WTC11 (cell line): ENCODE measurements at regions not wholly inside any gene's neighbourhood (a gene's known extent, or its start where the extent isn't known, plus 50 kb on each side); places are given as distances from the start of the nearest gene placed in this dataset.

Source experiments
- ATAC-seq: fragments of 200-7000 bp; cut with Tn5 transposase; 2 replicates; pipeline ENCODE4 v1.10.0; 2021; ENCODE audit warnings: mild to moderate bottlenecking, moderate library complexity
- CTCF ChIA-PET: fragments of 300-600 bp; sonication (Branson Sonifier 250); formaldehyde crosslinking; loops from one replicate; lab custom pipeline; 2021; ENCODE audit warnings: antibody characterized with exemption; lab: Charles Lee
- POLR2A ChIA-PET: fragments of 350-600 bp; sonication (Branson Sonifier 250); formaldehyde crosslinking; loops from one replicate; lab custom pipeline; 2021; ENCODE audit warnings: antibody characterized with exemption; lab: Charles Lee
- DNase-seq: peaks from one replicate; pipeline ENCODE4 v3.0.0; 2021; ENCODE audit warnings: low spot score
- H3K27ac Mint-ChIP-seq: 2 replicates; pipeline ENCODE4 v1.8.0; 2021; ENCODE audit warnings: mixed read lengths
- H3K27me3 Mint-ChIP-seq: 2 replicates; pipeline ENCODE4 v1.8.0; 2021; ENCODE audit warnings: low read depth, mild to moderate bottlenecking, moderate library complexity, mixed read lengths
- H3K36me3 Mint-ChIP-seq: 2 replicates; pipeline ENCODE4 v1.8.0; 2021; ENCODE audit warnings: mixed read lengths
- H3K4me1 Mint-ChIP-seq: 2 replicates; pipeline ENCODE4 v1.8.0; 2022; ENCODE audit warnings: mixed read lengths
- H3K4me3 Mint-ChIP-seq: 2 replicates; pipeline ENCODE4 v1.8.0; 2021; ENCODE audit warnings: mild to moderate bottlenecking, moderate library complexity, mixed read lengths
- H3K9me3 Mint-ChIP-seq: 2 replicates; pipeline ENCODE4 v1.8.0; 2021; ENCODE audit warnings: mixed read lengths
- ELF4 ChIP-seq: sonication (generic); formaldehyde crosslinking; IDR thresholded peaks from 2 replicates; pipeline ENCODE4 v1.8.1; 2022; ENCODE audit warnings: low read depth, mild to moderate bottlenecking, moderate library complexity, missing genetic modification reagents
- FOXK1 ChIP-seq: sonication (generic); formaldehyde crosslinking; IDR thresholded peaks from 2 replicates; pipeline ENCODE4 v1.8.0; 2022; ENCODE audit warnings: mild to moderate bottlenecking, moderate library complexity, missing genetic modification reagents
- GRHL2 ChIP-seq: fragments of 250-450 bp; sonication (Bioruptor Pico); IDR thresholded peaks from 2 replicates; pipeline ENCODE4 v1.8.0; 2022; ENCODE audit warnings: mild to moderate bottlenecking, moderate library complexity; ENCODE audit not compliant: insufficient replicate concordance, severe bottlenecking
- HMGA2 ChIP-seq: fragments of 250-450 bp; sonication (Bioruptor Pico); IDR thresholded peaks from 2 replicates; pipeline ENCODE4 v1.4.0; 2021; ENCODE audit warnings: mild to moderate bottlenecking, moderate library complexity
- NFATC4 ChIP-seq: fragments of 250-450 bp; sonication (Bioruptor Pico); IDR thresholded peaks from 2 replicates; pipeline ENCODE4 v1.9.0; 2021; ENCODE audit warnings: mild to moderate bottlenecking
- NFE2L1 ChIP-seq: sonication (generic); formaldehyde crosslinking; IDR thresholded peaks from 2 replicates; pipeline ENCODE4 v1.8.1; 2023; ENCODE audit warnings: missing genetic modification reagents
- NR2C2 ChIP-seq: sonication (generic); formaldehyde crosslinking; IDR thresholded peaks from 2 replicates; pipeline ENCODE4 v1.8.0; 2022; ENCODE audit warnings: mild to moderate bottlenecking, missing genetic modification reagents
- TCF7 ChIP-seq: sonication (generic); formaldehyde crosslinking; IDR thresholded peaks from 2 replicates; pipeline ENCODE4 v1.8.0; 2022; ENCODE audit warnings: mild to moderate bottlenecking, low read depth, missing genetic modification reagents, moderate library complexity
- TEAD1 ChIP-seq: sonication (generic); formaldehyde crosslinking; IDR thresholded peaks from 2 replicates; pipeline ENCODE4 v1.8.0; 2022; ENCODE audit warnings: mild to moderate bottlenecking, missing genetic modification reagents
- ZBTB21 ChIP-seq: sonication (generic); formaldehyde crosslinking; IDR thresholded peaks from 2 replicates; pipeline ENCODE4 v1.8.1; 2023; ENCODE audit warnings: mild to moderate bottlenecking, missing genetic modification reagents, borderline replicate concordance
- ZNF219 ChIP-seq: sonication (generic); formaldehyde crosslinking; IDR thresholded peaks from 2 replicates; pipeline ENCODE4 v1.8.0; 2023; ENCODE audit warnings: missing genetic modification reagents, mild to moderate bottlenecking, borderline replicate concordance
- TF ChIP-seq, protein P1 (sequence below): sonication (generic); formaldehyde crosslinking; IDR thresholded peaks from 2 replicates; pipeline ENCODE4 v1.8.1; 2023; ENCODE audit warnings: mild to moderate bottlenecking, moderate library complexity, missing genetic modification reagents
- TF ChIP-seq, protein P2 (sequence below): sonication (generic); formaldehyde crosslinking; IDR thresholded peaks from 2 replicates; pipeline ENCODE4 v1.8.1; 2023; ENCODE audit warnings: mild to moderate bottlenecking, missing genetic modification reagents
- TF ChIP-seq, protein P3 (sequence below): sonication (generic); formaldehyde crosslinking; IDR thresholded peaks from 2 replicates; pipeline ENCODE4 v1.8.1; 2023; ENCODE audit warnings: mild to moderate bottlenecking, missing genetic modification reagents, borderline replicate concordance
- TF ChIP-seq, protein P4 (sequence below): sonication (generic); formaldehyde crosslinking; IDR thresholded peaks from 2 replicates; pipeline ENCODE4 v1.8.0; 2022; ENCODE audit warnings: mild to moderate bottlenecking, missing genetic modification reagents
- TF ChIP-seq, protein P5 (sequence below): fragments of 250-450 bp; sonication (Bioruptor Pico); conservative IDR thresholded peaks from 2 replicates; pipeline ENCODE4 v1.9.0; 2021; ENCODE audit warnings: mild to moderate bottlenecking
- TF ChIP-seq, protein P6 (sequence below): sonication (generic); formaldehyde crosslinking; conservative IDR thresholded peaks from 2 replicates; pipeline ENCODE4 v1.8.1; 2023; ENCODE audit warnings: mild to moderate bottlenecking, low read depth, missing genetic modification reagents, moderate library complexity
- TF ChIP-seq, protein P7 (sequence below): sonication (generic); formaldehyde crosslinking; IDR thresholded peaks from 2 replicates; pipeline ENCODE4 v1.8.1; 2023; ENCODE audit warnings: mild to moderate bottlenecking, missing genetic modification reagents, moderate library complexity
- TF ChIP-seq, protein P8 (sequence below): sonication (generic); formaldehyde crosslinking; IDR thresholded peaks from 2 replicates; pipeline ENCODE4 v1.8.1; 2023; ENCODE audit warnings: mild to moderate bottlenecking, missing genetic modification reagents, moderate library complexity

DNA sequence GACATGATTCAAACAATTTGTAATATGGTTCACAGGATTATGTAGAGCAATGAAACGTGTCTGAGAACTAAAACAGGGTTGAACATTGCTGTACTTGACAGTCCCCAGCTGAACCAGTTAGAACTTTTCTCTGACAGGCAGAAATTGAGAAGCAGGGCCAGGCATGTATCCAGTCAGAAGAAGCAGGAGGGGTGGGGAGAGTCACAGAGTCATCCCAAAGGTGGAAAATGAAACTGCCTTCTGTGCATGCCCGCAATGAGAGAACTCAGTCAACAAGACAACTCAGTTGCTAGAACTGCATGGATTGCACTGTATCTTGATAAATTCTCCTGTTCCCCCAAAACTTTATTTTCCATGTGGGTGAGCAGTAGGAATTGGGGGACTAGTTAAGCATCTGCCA is 72.9 kb upstream of the PRLR start:
- Mint-ChIP-seq H3K4me3 (no peak overlapping the region), H3K36me3 (no peaks in the 10 kb centered on the region), H3K27ac (no peak overlapping the region), H3K4me1 (peaks cover 6% of the 10 kb centered on the region), H3K27me3 (no peaks in the 10 kb centered on the region)
- ATAC-seq, result no peak
- no peak for DNase-seq
- POLR2A ChIA-PET, result no interaction called here
- TF ChIP-seq GRHL2 (CRISPR knock-in tag) (no peak), NFATC4 (no peak), TEAD1 (no peak), HMGA2 (CRISPR knock-in tag) (no peak), NFE2L1 (CRISPR knock-in tag) (no peak), TCF7 (CRISPR knock-in tag) (no peak), FOXK1 (CRISPR knock-in tag) (no peak)
- TF ChIP-seq, protein P1, sequence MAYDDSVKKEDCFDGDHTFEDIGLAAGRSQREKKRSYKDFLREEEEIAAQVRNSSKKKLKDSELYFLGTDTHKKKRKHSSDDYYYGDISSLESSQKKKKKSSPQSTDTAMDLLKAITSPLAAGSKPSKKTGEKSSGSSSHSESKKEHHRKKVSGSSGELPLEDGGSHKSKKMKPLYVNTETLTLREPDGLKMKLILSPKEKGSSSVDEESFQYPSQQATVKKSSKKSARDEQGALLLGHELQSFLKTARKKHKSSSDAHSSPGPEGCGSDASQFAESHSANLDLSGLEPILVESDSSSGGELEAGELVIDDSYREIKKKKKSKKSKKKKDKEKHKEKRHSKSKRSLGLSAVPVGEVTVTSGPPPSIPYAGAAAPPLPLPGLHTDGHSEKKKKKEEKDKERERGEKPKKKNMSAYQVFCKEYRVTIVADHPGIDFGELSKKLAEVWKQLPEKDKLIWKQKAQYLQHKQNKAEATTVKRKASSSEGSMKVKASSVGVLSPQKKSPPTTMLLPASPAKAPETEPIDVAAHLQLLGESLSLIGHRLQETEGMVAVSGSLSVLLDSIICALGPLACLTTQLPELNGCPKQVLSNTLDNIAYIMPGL (CRISPR knock-in tag), result no peak
- TF ChIP-seq, protein P2, sequence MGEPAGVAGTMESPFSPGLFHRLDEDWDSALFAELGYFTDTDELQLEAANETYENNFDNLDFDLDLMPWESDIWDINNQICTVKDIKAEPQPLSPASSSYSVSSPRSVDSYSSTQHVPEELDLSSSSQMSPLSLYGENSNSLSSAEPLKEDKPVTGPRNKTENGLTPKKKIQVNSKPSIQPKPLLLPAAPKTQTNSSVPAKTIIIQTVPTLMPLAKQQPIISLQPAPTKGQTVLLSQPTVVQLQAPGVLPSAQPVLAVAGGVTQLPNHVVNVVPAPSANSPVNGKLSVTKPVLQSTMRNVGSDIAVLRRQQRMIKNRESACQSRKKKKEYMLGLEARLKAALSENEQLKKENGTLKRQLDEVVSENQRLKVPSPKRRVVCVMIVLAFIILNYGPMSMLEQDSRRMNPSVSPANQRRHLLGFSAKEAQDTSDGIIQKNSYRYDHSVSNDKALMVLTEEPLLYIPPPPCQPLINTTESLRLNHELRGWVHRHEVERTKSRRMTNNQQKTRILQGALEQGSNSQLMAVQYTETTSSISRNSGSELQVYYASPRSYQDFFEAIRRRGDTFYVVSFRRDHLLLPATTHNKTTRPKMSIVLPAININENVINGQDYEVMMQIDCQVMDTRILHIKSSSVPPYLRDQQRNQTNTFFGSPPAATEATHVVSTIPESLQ (CRISPR knock-in tag), result no peak
- TF ChIP-seq, protein P3, sequence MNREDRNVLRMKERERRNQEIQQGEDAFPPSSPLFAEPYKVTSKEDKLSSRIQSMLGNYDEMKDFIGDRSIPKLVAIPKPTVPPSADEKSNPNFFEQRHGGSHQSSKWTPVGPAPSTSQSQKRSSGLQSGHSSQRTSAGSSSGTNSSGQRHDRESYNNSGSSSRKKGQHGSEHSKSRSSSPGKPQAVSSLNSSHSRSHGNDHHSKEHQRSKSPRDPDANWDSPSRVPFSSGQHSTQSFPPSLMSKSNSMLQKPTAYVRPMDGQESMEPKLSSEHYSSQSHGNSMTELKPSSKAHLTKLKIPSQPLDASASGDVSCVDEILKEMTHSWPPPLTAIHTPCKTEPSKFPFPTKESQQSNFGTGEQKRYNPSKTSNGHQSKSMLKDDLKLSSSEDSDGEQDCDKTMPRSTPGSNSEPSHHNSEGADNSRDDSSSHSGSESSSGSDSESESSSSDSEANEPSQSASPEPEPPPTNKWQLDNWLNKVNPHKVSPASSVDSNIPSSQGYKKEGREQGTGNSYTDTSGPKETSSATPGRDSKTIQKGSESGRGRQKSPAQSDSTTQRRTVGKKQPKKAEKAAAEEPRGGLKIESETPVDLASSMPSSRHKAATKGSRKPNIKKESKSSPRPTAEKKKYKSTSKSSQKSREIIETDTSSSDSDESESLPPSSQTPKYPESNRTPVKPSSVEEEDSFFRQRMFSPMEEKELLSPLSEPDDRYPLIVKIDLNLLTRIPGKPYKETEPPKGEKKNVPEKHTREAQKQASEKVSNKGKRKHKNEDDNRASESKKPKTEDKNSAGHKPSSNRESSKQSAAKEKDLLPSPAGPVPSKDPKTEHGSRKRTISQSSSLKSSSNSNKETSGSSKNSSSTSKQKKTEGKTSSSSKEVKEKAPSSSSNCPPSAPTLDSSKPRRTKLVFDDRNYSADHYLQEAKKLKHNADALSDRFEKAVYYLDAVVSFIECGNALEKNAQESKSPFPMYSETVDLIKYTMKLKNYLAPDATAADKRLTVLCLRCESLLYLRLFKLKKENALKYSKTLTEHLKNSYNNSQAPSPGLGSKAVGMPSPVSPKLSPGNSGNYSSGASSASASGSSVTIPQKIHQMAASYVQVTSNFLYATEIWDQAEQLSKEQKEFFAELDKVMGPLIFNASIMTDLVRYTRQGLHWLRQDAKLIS (CRISPR knock-in tag), result no peak
- TF ChIP-seq, protein P4, sequence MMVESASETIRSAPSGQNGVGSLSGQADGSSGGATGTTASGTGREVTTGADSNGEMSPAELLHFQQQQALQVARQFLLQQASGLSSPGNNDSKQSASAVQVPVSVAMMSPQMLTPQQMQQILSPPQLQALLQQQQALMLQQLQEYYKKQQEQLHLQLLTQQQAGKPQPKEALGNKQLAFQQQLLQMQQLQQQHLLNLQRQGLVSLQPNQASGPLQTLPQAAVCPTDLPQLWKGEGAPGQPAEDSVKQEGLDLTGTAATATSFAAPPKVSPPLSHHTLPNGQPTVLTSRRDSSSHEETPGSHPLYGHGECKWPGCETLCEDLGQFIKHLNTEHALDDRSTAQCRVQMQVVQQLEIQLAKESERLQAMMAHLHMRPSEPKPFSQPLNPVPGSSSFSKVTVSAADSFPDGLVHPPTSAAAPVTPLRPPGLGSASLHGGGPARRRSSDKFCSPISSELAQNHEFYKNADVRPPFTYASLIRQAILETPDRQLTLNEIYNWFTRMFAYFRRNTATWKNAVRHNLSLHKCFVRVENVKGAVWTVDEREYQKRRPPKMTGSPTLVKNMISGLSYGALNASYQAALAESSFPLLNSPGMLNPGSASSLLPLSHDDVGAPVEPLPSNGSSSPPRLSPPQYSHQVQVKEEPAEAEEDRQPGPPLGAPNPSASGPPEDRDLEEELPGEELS (CRISPR knock-in tag), result no peak
- TF ChIP-seq, protein P5, sequence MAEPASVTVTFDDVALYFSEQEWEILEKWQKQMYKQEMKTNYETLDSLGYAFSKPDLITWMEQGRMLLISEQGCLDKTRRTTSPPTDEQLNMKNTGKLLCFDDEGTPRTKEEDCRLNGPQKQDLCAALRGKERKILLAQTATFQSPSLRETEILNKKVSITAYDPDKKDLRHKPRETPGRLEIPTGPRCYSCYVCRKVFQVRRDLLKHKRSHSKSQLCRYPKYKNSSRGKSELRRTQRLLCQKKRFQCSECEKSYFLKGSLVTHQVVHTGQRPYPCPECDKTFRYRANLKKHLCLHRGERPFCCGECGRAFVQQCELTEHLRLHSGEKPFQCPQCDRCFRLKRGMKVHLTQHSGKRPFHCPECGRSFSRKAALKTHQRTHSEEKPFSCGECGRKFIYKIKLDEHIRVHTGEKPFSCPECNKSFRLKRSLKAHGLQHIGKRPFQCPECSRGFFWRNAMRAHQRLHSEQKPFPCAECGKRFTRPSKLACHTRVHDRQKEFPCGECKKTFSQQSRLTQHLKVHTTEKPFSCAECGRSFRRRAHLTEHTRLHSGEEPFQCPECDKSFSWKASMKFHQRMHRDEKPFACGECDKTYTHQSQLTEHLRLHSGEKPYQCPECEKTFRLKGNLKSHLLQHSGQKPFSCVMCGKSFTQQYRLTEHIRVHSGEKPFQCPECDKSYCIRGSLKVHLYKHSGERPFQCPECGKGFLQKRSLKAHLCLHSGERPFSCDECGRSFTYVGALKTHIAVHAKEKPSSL (CRISPR knock-in tag), result no peak
- TF ChIP-seq, all 79 proteins: peak for 0
- H3K9me3 Mint-ChIP-seq, result peaks cover 15% of the 10 kb centered on the region
- CTCF ChIA-PET, result no interaction called here

DNA sequence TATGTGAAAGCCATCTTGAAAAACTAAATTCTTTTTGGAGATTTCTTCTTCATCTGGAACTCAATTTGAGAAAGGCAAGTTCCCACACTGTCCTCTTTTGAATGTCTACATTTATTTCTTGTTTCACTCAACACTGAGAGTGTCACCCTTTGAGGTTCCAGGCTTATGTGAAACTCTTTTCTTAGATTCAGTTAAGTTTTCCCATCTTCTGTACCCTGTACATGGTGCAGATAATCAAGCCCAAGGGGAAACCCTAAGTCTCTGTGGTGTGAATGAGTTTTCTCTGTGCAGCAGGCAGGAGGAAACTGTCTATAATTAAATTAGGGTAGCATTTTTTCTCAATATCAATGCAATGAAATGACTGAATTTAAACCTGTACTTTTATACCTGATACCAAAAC is 72.3 kb upstream of the PRLR start:
- no peak overlapping the region for H3K4me3 Mint-ChIP-seq
- no peak overlapping the region for H3K27ac Mint-ChIP-seq
- H3K27me3 Mint-ChIP-seq, result no peaks in the 10 kb centered on the region
- H3K4me1 Mint-ChIP-seq, result peaks cover 5% of the 10 kb centered on the region
- ATAC-seq (no peak), DNase-seq (no peak)
- peaks cover 15% of the 10 kb centered on the region for H3K9me3 Mint-ChIP-seq
- ChIA-PET POLR2A (no interaction called here), CTCF (no interaction called here)
- no peaks in the 10 kb centered on the region for H3K36me3 Mint-ChIP-seq
- no peak for TF ChIP-seq ZBTB21 (CRISPR knock-in tag)
- TF ChIP-seq, protein P6, sequence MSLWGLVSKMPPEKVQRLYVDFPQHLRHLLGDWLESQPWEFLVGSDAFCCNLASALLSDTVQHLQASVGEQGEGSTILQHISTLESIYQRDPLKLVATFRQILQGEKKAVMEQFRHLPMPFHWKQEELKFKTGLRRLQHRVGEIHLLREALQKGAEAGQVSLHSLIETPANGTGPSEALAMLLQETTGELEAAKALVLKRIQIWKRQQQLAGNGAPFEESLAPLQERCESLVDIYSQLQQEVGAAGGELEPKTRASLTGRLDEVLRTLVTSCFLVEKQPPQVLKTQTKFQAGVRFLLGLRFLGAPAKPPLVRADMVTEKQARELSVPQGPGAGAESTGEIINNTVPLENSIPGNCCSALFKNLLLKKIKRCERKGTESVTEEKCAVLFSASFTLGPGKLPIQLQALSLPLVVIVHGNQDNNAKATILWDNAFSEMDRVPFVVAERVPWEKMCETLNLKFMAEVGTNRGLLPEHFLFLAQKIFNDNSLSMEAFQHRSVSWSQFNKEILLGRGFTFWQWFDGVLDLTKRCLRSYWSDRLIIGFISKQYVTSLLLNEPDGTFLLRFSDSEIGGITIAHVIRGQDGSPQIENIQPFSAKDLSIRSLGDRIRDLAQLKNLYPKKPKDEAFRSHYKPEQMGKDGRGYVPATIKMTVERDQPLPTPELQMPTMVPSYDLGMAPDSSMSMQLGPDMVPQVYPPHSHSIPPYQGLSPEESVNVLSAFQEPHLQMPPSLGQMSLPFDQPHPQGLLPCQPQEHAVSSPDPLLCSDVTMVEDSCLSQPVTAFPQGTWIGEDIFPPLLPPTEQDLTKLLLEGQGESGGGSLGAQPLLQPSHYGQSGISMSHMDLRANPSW (CRISPR knock-in tag), result no peak
- TF ChIP-seq ZNF219 (CRISPR knock-in tag), result no peak
- TF ChIP-seq, protein P7, sequence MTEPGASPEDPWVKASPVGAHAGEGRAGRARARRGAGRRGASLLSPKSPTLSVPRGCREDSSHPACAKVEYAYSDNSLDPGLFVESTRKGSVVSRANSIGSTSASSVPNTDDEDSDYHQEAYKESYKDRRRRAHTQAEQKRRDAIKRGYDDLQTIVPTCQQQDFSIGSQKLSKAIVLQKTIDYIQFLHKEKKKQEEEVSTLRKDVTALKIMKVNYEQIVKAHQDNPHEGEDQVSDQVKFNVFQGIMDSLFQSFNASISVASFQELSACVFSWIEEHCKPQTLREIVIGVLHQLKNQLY (CRISPR knock-in tag), result no peak
- no peak for TF ChIP-seq NR2C2 (CRISPR knock-in tag)
- TF ChIP-seq ELF4 (CRISPR knock-in tag), result no peak
- TF ChIP-seq, protein P8, sequence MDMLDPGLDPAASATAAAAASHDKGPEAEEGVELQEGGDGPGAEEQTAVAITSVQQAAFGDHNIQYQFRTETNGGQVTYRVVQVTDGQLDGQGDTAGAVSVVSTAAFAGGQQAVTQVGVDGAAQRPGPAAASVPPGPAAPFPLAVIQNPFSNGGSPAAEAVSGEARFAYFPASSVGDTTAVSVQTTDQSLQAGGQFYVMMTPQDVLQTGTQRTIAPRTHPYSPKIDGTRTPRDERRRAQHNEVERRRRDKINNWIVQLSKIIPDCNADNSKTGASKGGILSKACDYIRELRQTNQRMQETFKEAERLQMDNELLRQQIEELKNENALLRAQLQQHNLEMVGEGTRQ (CRISPR knock-in tag), result no peak
